Endothelial cell of umbilical vein (primary cell): ENCODE measurements at regions not wholly inside any gene's neighbourhood (a gene's known extent, or its start where the extent isn't known, plus 50 kb on each side); places are given as distances from the start of the nearest gene placed in this dataset.

ENCODE experiments used
- CTCF ChIP-seq, 2 donors: IDR thresholded peaks; 1 replicate in 1 of 2; 2 replicates in 1 of 2; pipeline ENCODE4 v1.5.1; 2011; ENCODE audit warnings: low read length in 2 of 2, mild to moderate bottlenecking in 2 of 2, moderate library complexity in 2 of 2, control low read depth in 1 of 2, inconsistent platforms in 1 of 2, low read depth in 1 of 2; ENCODE audit not compliant: insufficient read depth in 1 of 2; ENCODE audit errors: extremely low read depth in 1 of 2
- POLR2A ChIP-seq: IDR thresholded peaks from 2 replicates; pipeline ENCODE4 v1.6.1; 2012; ENCODE audit warnings: low read depth, mild to moderate bottlenecking, control low read depth, low read length
- POLR2AphosphoS5 ChIP-seq: IDR thresholded peaks from 2 replicates; pipeline ENCODE4 v1.6.1; 2012; ENCODE audit warnings: low read depth, mild to moderate bottlenecking, control low read depth, low read length, moderate library complexity; ENCODE audit not compliant: insufficient read depth

- TF ChIP-seq POLR2A (no peak), CTCF (IDR thresholded peaks at IDR 0.05; ENCODE audit: extremely low read depth in 1 of 2, insufficient read depth in 1 of 2, low read depth in 1 of 2, low read length in 2 of 2) (no peak), POLR2AphosphoS5 (no peak)
Measured at GRCh38 chr2:7963787-7964186, 718.1 kb upstream of the ID2 start.
